GM23338 (cell line): ENCODE measurements at regions not wholly inside any gene's neighbourhood (a gene's known extent, or its start where the extent isn't known, plus 50 kb on each side); places are given as distances from the start of the nearest gene placed in this dataset.

Source experiments
- CREB1 ChIP-seq: fragments of 250-450 bp; sonication (Bioruptor Pico); IDR thresholded peaks from 2 replicates; pipeline ENCODE4 v1.5.0; 2020; ENCODE audit warnings: low read depth, mild to moderate bottlenecking, moderate library complexity
- CTCF ChIP-seq, 2 experiments: fragments of 200-600 bp in 1 of 2; sonication (generic) in 1 of 2; conservative IDR thresholded peaks; 2 replicates each; pipeline versions ENCODE4 v1.5.1 to v1.6.1; 2016 to 2017; ENCODE audit warnings: antibody characterized with exemption in 2 of 2, low read depth in 2 of 2, mild to moderate bottlenecking in 2 of 2, moderate library complexity in 1 of 2
- EZH2phosphoT487 ChIP-seq: fragments of 200-600 bp; sonication (generic); IDR thresholded peaks from one replicate; pipeline ENCODE4 v1.8.1; 2018; ENCODE audit warnings: antibody characterized with exemption; ENCODE audit not compliant: unreplicated experiment
- POLR2AphosphoS5 ChIP-seq: IDR thresholded peaks from 2 replicates; pipeline ENCODE4 v1.6.1; 2016; ENCODE audit warnings: antibody characterized with exemption, low read depth
- REST ChIP-seq: IDR thresholded peaks from one replicate; pipeline ENCODE4 v1.6.1; 2018; ENCODE audit warnings: antibody characterized with exemption; ENCODE audit not compliant: unreplicated experiment

GRCh38 chr2:45319683-45320455, 291.2 kb downstream of the SRBD1 start:
- TF ChIP-seq EZH2phosphoT487 = no peak
- TF ChIP-seq CTCF (conservative IDR thresholded peaks at IDR 0.05; ENCODE audit: low read depth in 2 of 2) = no peak
- TF ChIP-seq CREB1 = no peak
- no peak for TF ChIP-seq POLR2AphosphoS5
- TF ChIP-seq REST = no peak
